ENCODE measurements at regions not wholly inside any gene's neighbourhood (a gene's known extent, or its start where the extent isn't known, plus 50 kb on each side); places are given as distances from the start of the nearest gene placed in this dataset.

GRCh38 chr13:59384154-59384553 lies 779.6 kb downstream of the DIAPH3 start:
- TF ChIP-seq POLR2A (IDR thresholded peaks at IDR 0.05) (no peak), CTCF (IDR thresholded peaks at IDR 0.05) (no peak)
